GM23338 (cell line): ENCODE measurements at regions not wholly inside any gene's neighbourhood (a gene's known extent, or its start where the extent isn't known, plus 50 kb on each side); places are given as distances from the start of the nearest gene placed in this dataset.

Experiments used
- ATAC-seq: fragments of 200-7000 bp; cut with Tn5 transposase; 3 replicates; pipeline ENCODE4 v1.9.1; 2020
- DNase-seq: peaks from one replicate; pipeline ENCODE4 v3.0.0-alpha.2; 2015; ENCODE audit warnings: low spot score
- H2AFZ ChIP-seq: fragments of 200-600 bp; sonication (generic); 2 replicates; pipeline ENCODE4 v1.8.0; 2016; ENCODE audit warnings: antibody characterized with exemption, mild to moderate bottlenecking, moderate library complexity
- H3F3A ChIP-seq: fragments of 200-600 bp; sonication (generic); replicated peaks from 2 replicates; pipeline ENCODE4 v1.8.0; 2017; ENCODE audit warnings: antibody characterized with exemption, mixed run types, low read depth
- H3K27ac ChIP-seq: fragments of 200-600 bp; sonication (generic); 2 replicates; pipeline ENCODE4 v1.6.1; 2016; ENCODE audit warnings: low read depth
- H3K27me3 ChIP-seq: fragments of 200-600 bp; sonication (generic); 2 replicates; pipeline ENCODE4 v1.8.0; 2016; ENCODE audit warnings: mild to moderate bottlenecking, mixed run types, moderate library complexity; ENCODE audit not compliant: insufficient read depth
- H3K36me3 ChIP-seq: fragments of 200-600 bp; sonication (generic); 2 replicates; pipeline ENCODE4 v1.8.0; 2016; ENCODE audit warnings: mild to moderate bottlenecking; ENCODE audit not compliant: insufficient read depth
- H3K4me1 ChIP-seq: fragments of 200-600 bp; sonication (generic); 2 replicates; pipeline ENCODE4 v1.8.0; 2016; ENCODE audit warnings: mild to moderate bottlenecking, moderate library complexity; ENCODE audit not compliant: insufficient read depth
- H3K4me2 ChIP-seq: fragments of 200-600 bp; sonication (generic); 2 replicates; pipeline ENCODE4 v1.7.1; 2017; ENCODE audit warnings: mixed run types
- H3K4me3 ChIP-seq: fragments of 200-600 bp; sonication (generic); 2 replicates; pipeline ENCODE4 v1.6.1; 2016; ENCODE audit warnings: mixed run types
- H3K79me2 ChIP-seq: fragments of 200-600 bp; sonication (generic); replicated peaks from 2 replicates; pipeline ENCODE4 v1.8.0; 2017; ENCODE audit warnings: mild to moderate bottlenecking; ENCODE audit not compliant: insufficient read depth
- H3K9me2 ChIP-seq: fragments of 200-600 bp; sonication (generic); 2 replicates; pipeline ENCODE4 v1.8.0; 2017; ENCODE audit not compliant: insufficient read depth
- H4K20me1 ChIP-seq: fragments of 200-600 bp; sonication (generic); replicated peaks from 2 replicates; pipeline ENCODE4 v1.8.0; 2017; ENCODE audit warnings: mild to moderate bottlenecking; ENCODE audit not compliant: insufficient read depth
- H3K27ac Mint-ChIP-seq: 2 replicates; pipeline ENCODE4 v1.8.0; 2020; ENCODE audit warnings: inconsistent platforms, mild to moderate bottlenecking, moderate library complexity, mixed read lengths
- H3K27me3 Mint-ChIP-seq: 3 replicates; pipeline ENCODE4 v1.8.0; 2022; ENCODE audit warnings: low read depth, mild to moderate bottlenecking, moderate library complexity, mixed read lengths, inconsistent platforms; ENCODE audit not compliant: insufficient read depth, poor library complexity
- H3K36me3 Mint-ChIP-seq: 3 replicates; pipeline ENCODE4 v1.8.0; 2021; ENCODE audit warnings: low read depth, mild to moderate bottlenecking, inconsistent platforms, moderate library complexity, mixed read lengths
- H3K4me1 Mint-ChIP-seq: 3 replicates; pipeline ENCODE4 v1.8.0; 2020; ENCODE audit warnings: mild to moderate bottlenecking, inconsistent platforms, mixed read lengths
- H3K4me3 Mint-ChIP-seq: 3 replicates; pipeline ENCODE4 v1.8.0; 2021; ENCODE audit warnings: moderate library complexity, mild to moderate bottlenecking, inconsistent platforms, mixed read lengths
- H3K9me3 Mint-ChIP-seq: 3 replicates; pipeline ENCODE4 v1.8.0; 2020; ENCODE audit warnings: moderate library complexity, mild to moderate bottlenecking, inconsistent platforms, mixed read lengths
- CREB1 ChIP-seq: fragments of 250-450 bp; sonication (Bioruptor Pico); IDR thresholded peaks from 2 replicates; pipeline ENCODE4 v1.5.0; 2020; ENCODE audit warnings: low read depth, mild to moderate bottlenecking, moderate library complexity
- EZH2 ChIP-seq: fragments of 200-600 bp; sonication (generic); IDR thresholded peaks from one replicate; pipeline ENCODE4 v1.8.0; 2017; ENCODE audit warnings: antibody characterized with exemption, mild to moderate bottlenecking, low read depth; ENCODE audit not compliant: unreplicated experiment
- EZH2phosphoT487 ChIP-seq: fragments of 200-600 bp; sonication (generic); IDR thresholded peaks from one replicate; pipeline ENCODE4 v1.8.1; 2018; ENCODE audit warnings: antibody characterized with exemption; ENCODE audit not compliant: unreplicated experiment
- JUNB ChIP-seq: IDR thresholded peaks from one replicate; pipeline ENCODE4 v1.6.1; 2016; ENCODE audit warnings: antibody characterized with exemption; ENCODE audit not compliant: unreplicated experiment
- NANOG ChIP-seq: IDR thresholded peaks from 2 replicates; pipeline ENCODE4 v1.6.1; 2016; ENCODE audit warnings: antibody characterized with exemption, borderline replicate concordance
- POLR2AphosphoS5 ChIP-seq: IDR thresholded peaks from 2 replicates; pipeline ENCODE4 v1.6.1; 2016; ENCODE audit warnings: antibody characterized with exemption, low read depth
- STAT1 ChIP-seq: IDR thresholded peaks from one replicate; pipeline ENCODE4 v1.6.1; 2016; ENCODE audit warnings: antibody characterized with exemption; ENCODE audit not compliant: unreplicated experiment
- ZNF114 ChIP-seq: fragments of 250-450 bp; sonication (Bioruptor Pico); IDR thresholded peaks from 2 replicates; pipeline ENCODE4 v1.5.0; 2020; ENCODE audit warnings: mild to moderate bottlenecking, moderate library complexity
- ZNF331 ChIP-seq: fragments of 250-450 bp; sonication (Bioruptor Pico); IDR thresholded peaks from 2 replicates; pipeline ENCODE4 v1.5.0; 2020; ENCODE audit warnings: low read depth, mild to moderate bottlenecking, moderate library complexity
- TF ChIP-seq, protein P1 (sequence below), 2 experiments: fragments of 200-600 bp in 1 of 2; sonication (generic) in 1 of 2; conservative IDR thresholded peaks; 2 replicates each; pipeline versions ENCODE4 v1.5.1 to v1.6.1; 2016 to 2017; ENCODE audit warnings: antibody characterized with exemption in 2 of 2, low read depth in 2 of 2, mild to moderate bottlenecking in 2 of 2, moderate library complexity in 1 of 2
- TF ChIP-seq, protein P2 (sequence below): IDR thresholded peaks from one replicate; pipeline ENCODE4 v1.6.1; 2018; ENCODE audit warnings: antibody characterized with exemption; ENCODE audit not compliant: unreplicated experiment
- TF ChIP-seq, protein P3 (sequence below): fragments of 250-450 bp; sonication (Bioruptor Pico); IDR thresholded peaks from 2 replicates; pipeline ENCODE4 v1.5.0; 2020; ENCODE audit warnings: mild to moderate bottlenecking, moderate library complexity
- TF ChIP-seq, protein P4 (sequence below): IDR thresholded peaks from 2 replicates; pipeline ENCODE4 v1.6.1; 2016; ENCODE audit warnings: antibody characterized with exemption

DNA sequence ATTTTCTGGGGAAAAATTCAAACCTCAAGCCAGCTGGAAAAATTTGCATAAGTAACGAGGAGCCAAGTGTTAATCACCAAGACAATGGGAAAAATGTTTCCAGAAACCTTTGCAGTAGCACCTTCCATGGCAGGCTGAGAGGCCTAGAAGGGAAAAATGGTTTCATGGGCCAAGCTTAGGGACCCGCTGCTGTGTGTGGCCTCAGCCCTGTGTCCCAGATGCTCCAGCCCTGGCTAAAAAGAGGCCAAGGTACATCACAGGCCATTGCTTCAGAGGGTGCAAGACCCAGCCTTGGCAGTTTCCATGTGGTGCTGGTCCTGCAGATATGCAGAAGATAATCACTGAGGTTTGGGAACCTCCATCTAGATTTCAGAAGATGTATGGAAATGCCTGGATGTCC is 98.3 kb upstream of the NWD2 start:
- Histone ChIP-seq H3K4me1 (no peaks in the 10 kb centered on the region), H2AFZ (no peak overlapping the region), H3K9me2 (no peaks in the 10 kb centered on the region; the same call in 1 of the 2 replicates), H3F3A (no peaks in the 10 kb centered on the region), H3K4me3 (no peak overlapping the region), H4K20me1 (no peaks in the 10 kb centered on the region), H3K27me3 (no peaks in the 10 kb centered on the region), H3K4me2 (no peak overlapping the region), H3K27ac (no peak overlapping the region), H3K36me3 (no peaks in the 10 kb centered on the region), H3K79me2 (no peaks in the 10 kb centered on the region)
- ATAC-seq (no peak), DNase-seq (no peak)
- Mint-ChIP-seq H3K4me3 (no peak overlapping the region), H3K9me3 (peaks cover 22% of the 10 kb centered on the region; the same call in 2 of the 3 replicates), H3K27ac (no peak overlapping the region), H3K27me3 (peaks cover 3% of the 10 kb centered on the region), H3K36me3 (peaks cover 8% of the 10 kb centered on the region; the same call in 2 of the 3 replicates), H3K4me1 (peaks cover 6% of the 10 kb centered on the region)
- TF ChIP-seq, protein P1, sequence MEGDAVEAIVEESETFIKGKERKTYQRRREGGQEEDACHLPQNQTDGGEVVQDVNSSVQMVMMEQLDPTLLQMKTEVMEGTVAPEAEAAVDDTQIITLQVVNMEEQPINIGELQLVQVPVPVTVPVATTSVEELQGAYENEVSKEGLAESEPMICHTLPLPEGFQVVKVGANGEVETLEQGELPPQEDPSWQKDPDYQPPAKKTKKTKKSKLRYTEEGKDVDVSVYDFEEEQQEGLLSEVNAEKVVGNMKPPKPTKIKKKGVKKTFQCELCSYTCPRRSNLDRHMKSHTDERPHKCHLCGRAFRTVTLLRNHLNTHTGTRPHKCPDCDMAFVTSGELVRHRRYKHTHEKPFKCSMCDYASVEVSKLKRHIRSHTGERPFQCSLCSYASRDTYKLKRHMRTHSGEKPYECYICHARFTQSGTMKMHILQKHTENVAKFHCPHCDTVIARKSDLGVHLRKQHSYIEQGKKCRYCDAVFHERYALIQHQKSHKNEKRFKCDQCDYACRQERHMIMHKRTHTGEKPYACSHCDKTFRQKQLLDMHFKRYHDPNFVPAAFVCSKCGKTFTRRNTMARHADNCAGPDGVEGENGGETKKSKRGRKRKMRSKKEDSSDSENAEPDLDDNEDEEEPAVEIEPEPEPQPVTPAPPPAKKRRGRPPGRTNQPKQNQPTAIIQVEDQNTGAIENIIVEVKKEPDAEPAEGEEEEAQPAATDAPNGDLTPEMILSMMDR (conservative IDR thresholded peaks at IDR 0.05; ENCODE audit: low read depth in 2 of 2), result no peak
- TF ChIP-seq JUNB, result no peak
- TF ChIP-seq, protein P2, sequence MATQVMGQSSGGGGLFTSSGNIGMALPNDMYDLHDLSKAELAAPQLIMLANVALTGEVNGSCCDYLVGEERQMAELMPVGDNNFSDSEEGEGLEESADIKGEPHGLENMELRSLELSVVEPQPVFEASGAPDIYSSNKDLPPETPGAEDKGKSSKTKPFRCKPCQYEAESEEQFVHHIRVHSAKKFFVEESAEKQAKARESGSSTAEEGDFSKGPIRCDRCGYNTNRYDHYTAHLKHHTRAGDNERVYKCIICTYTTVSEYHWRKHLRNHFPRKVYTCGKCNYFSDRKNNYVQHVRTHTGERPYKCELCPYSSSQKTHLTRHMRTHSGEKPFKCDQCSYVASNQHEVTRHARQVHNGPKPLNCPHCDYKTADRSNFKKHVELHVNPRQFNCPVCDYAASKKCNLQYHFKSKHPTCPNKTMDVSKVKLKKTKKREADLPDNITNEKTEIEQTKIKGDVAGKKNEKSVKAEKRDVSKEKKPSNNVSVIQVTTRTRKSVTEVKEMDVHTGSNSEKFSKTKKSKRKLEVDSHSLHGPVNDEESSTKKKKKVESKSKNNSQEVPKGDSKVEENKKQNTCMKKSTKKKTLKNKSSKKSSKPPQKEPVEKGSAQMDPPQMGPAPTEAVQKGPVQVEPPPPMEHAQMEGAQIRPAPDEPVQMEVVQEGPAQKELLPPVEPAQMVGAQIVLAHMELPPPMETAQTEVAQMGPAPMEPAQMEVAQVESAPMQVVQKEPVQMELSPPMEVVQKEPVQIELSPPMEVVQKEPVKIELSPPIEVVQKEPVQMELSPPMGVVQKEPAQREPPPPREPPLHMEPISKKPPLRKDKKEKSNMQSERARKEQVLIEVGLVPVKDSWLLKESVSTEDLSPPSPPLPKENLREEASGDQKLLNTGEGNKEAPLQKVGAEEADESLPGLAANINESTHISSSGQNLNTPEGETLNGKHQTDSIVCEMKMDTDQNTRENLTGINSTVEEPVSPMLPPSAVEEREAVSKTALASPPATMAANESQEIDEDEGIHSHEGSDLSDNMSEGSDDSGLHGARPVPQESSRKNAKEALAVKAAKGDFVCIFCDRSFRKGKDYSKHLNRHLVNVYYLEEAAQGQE, result no peak
- TF ChIP-seq, protein P3, sequence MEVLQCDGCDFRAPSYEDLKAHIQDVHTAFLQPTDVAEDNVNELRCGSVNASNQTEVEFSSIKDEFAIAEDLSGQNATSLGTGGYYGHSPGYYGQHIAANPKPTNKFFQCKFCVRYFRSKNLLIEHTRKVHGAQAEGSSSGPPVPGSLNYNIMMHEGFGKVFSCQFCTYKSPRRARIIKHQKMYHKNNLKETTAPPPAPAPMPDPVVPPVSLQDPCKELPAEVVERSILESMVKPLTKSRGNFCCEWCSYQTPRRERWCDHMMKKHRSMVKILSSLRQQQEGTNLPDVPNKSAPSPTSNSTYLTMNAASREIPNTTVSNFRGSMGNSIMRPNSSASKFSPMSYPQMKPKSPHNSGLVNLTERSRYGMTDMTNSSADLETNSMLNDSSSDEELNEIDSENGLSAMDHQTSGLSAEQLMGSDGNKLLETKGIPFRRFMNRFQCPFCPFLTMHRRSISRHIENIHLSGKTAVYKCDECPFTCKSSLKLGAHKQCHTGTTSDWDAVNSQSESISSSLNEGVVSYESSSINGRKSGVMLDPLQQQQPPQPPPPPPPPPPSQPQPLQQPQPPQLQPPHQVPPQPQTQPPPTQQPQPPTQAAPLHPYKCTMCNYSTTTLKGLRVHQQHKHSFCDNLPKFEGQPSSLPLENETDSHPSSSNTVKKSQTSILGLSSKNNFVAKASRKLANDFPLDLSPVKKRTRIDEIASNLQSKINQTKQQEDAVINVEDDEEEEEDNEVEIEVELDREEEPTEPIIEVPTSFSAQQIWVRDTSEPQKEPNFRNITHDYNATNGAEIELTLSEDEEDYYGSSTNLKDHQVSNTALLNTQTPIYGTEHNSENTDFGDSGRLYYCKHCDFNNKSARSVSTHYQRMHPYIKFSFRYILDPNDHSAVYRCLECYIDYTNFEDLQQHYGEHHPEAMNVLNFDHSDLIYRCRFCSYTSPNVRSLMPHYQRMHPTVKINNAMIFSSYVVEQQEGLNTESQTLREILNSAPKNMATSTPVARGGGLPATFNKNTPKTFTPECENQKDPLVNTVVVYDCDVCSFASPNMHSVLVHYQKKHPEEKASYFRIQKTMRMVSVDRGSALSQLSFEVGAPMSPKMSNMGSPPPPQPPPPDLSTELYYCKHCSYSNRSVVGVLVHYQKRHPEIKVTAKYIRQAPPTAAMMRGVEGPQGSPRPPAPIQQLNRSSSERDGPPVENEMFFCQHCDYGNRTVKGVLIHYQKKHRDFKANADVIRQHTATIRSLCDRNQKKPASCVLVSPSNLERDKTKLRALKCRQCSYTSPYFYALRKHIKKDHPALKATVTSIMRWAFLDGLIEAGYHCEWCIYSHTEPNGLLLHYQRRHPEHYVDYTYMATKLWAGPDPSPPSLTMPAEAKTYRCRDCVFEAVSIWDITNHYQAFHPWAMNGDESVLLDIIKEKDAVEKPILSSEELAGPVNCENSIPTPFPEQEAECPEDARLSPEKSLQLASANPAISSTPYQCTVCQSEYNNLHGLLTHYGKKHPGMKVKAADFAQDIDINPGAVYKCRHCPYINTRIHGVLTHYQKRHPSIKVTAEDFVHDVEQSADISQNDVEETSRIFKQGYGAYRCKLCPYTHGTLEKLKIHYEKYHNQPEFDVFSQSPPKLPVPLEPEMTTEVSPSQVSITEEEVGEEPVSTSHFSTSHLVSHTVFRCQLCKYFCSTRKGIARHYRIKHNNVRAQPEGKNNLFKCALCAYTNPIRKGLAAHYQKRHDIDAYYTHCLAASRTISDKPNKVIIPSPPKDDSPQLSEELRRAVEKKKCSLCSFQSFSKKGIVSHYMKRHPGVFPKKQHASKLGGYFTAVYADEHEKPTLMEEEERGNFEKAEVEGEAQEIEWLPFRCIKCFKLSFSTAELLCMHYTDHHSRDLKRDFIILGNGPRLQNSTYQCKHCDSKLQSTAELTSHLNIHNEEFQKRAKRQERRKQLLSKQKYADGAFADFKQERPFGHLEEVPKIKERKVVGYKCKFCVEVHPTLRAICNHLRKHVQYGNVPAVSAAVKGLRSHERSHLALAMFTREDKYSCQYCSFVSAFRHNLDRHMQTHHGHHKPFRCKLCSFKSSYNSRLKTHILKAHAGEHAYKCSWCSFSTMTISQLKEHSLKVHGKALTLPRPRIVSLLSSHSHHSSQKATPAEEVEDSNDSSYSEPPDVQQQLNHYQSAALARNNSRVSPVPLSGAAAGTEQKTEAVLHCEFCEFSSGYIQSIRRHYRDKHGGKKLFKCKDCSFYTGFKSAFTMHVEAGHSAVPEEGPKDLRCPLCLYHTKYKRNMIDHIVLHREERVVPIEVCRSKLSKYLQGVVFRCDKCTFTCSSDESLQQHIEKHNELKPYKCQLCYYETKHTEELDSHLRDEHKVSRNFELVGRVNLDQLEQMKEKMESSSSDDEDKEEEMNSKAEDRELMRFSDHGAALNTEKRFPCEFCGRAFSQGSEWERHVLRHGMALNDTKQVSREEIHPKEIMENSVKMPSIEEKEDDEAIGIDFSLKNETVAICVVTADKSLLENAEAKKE, result no peak
- TF ChIP-seq EZH2, result no peak
- TF ChIP-seq ZNF114 (CRISPR knock-in tag), result no peak
- no peak for TF ChIP-seq NANOG
- TF ChIP-seq ZNF331, result no peak
- TF ChIP-seq CREB1, result no peak
- no peak for TF ChIP-seq POLR2AphosphoS5
- TF ChIP-seq STAT1, result no peak
- TF ChIP-seq EZH2phosphoT487, result no peak
- TF ChIP-seq, protein P4, sequence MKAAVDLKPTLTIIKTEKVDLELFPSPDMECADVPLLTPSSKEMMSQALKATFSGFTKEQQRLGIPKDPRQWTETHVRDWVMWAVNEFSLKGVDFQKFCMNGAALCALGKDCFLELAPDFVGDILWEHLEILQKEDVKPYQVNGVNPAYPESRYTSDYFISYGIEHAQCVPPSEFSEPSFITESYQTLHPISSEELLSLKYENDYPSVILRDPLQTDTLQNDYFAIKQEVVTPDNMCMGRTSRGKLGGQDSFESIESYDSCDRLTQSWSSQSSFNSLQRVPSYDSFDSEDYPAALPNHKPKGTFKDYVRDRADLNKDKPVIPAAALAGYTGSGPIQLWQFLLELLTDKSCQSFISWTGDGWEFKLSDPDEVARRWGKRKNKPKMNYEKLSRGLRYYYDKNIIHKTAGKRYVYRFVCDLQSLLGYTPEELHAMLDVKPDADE, result no peak
